ENCODE measurements at regions not wholly inside any gene's neighbourhood (a gene's known extent, or its start where the extent isn't known, plus 50 kb on each side); places are given as distances from the start of the nearest gene placed in this dataset.

GRCh38 chrX:9379697-9380551, 84.9 kb upstream of the TBL1X start:
- Histone ChIP-seq H2AFZ (no peak overlapping the region), H4K20me1 (replicated peaks; ENCODE audit: insufficient read depth) (no peaks in the 10 kb centered on the region), H3K4me2 (no peak overlapping the region), H3K27me3 (ENCODE audit: insufficient read depth) (no peaks in the 10 kb centered on the region), H3K27ac (ENCODE audit: low read depth) (no peak overlapping the region), H3K79me2 (replicated peaks; ENCODE audit: insufficient read depth) (no peaks in the 10 kb centered on the region), H3K4me1 (ENCODE audit: insufficient read depth) (no peaks in the 10 kb centered on the region), H3F3A (replicated peaks; ENCODE audit: low read depth) (no peaks in the 10 kb centered on the region), H3K4me3 (no peak overlapping the region), H3K9me2 (ENCODE audit: insufficient read depth) (no peaks in the 10 kb centered on the region), H3K36me3 (ENCODE audit: insufficient read depth) (no peaks in the 10 kb centered on the region)
- TF ChIP-seq ZNF331 (CRISPR knock-in tag; IDR thresholded peaks at IDR 0.05; ENCODE audit: low read depth) (no peak), CREB1 (CRISPR knock-in tag; IDR thresholded peaks at IDR 0.05; ENCODE audit: low read depth) (no peak), POLR2AphosphoS5 (IDR thresholded peaks at IDR 0.05; ENCODE audit: low read depth) (no peak), EZH2 (IDR thresholded peaks at IDR 0.05; ENCODE audit: low read depth, unreplicated experiment) (no peak), CTCF (conservative IDR thresholded peaks at IDR 0.05; ENCODE audit: low read depth in 2 of 2) (no peak), REST (IDR thresholded peaks at IDR 0.05; ENCODE audit: unreplicated experiment) (no peak), ZNF462 (CRISPR knock-in tag; IDR thresholded peaks at IDR 0.05) (no peak), ZNF114 (CRISPR knock-in tag; IDR thresholded peaks at IDR 0.05) (no peak)
- Mint-ChIP-seq H3K9me3 (no peaks in the 10 kb centered on the region; the same call in 2 of the 3 replicates), H3K36me3 (ENCODE audit: low read depth) (no peaks in the 10 kb centered on the region), H3K4me1 (no peaks in the 10 kb centered on the region), H3K27ac (no peak overlapping the region), H3K27me3 (ENCODE audit: insufficient read depth, low read depth, poor library complexity) (peaks cover 3% of the 10 kb centered on the region), H3K4me3 (no peak overlapping the region)
- no peak for DNase-seq (ENCODE audit: low spot score)
- ATAC-seq = no peak

Data from GM23338 (cell line).